ENCODE measurements at regions not wholly inside any gene's neighbourhood (a gene's known extent, or its start where the extent isn't known, plus 50 kb on each side); places are given as distances from the start of the nearest gene placed in this dataset.

DNA sequence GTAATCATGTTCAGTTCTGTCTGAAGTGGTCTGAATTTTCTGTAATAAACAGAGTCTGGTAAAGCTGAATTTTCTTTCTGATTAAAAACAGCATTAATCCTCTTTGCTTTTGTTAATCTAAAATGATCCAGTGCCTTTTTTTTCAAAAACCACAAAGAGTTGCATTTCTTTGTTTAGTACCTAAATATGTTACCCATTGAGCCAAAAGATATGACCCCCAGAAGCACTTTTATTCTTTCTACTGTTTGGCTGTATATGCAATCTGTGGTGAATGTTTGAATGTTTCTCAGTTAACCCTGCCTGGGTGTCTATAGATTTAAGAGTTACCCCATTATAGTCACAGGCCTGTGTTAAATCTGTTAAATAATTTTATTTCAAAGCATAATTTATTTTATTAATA lies 394.8 kb downstream of the PTPRC start:
- H3K36me3 ChIP-seq (ENCODE audit: insufficient read depth, low read depth, low read length) = no peaks in the 10 kb centered on the region
- H3K9me3 ChIP-seq (ENCODE audit: insufficient read depth, low read depth, low read length) = no peaks in the 10 kb centered on the region
- H3K4me3 ChIP-seq (ENCODE audit: low read length) = no peak overlapping the region
- H3K27me3 ChIP-seq (ENCODE audit: insufficient read depth, low read length) = no peaks in the 10 kb centered on the region
- H3K4me1 ChIP-seq (ENCODE audit: insufficient read depth, low read length) = no peaks in the 10 kb centered on the region
- H3K9ac ChIP-seq (ENCODE audit: low read depth, low read length) = no peak overlapping the region
- no peak overlapping the region for H3K27ac ChIP-seq (ENCODE audit: low read length)

DNA sequence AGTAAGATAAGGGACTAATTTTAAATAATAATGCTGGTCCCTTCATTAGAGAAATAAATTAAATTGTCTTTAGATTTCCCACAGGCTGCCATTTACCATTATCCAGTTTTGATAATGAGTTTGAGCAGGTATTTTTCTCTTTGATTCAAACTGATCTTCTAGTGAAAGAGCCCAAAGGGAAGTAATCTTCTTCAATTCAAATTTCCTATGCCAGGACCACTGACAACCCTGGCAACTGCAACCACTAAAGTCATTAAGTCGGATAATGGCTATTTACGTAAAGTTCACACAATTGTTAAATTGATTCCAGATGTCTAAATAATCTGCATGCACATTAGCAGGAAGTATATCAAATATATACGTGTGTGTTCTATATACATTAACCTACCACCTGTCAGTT lies 399.3 kb downstream of the PTPRC start:
- Histone ChIP-seq H3K9ac (ENCODE audit: low read depth, low read length) (no peak overlapping the region), H3K27me3 (ENCODE audit: insufficient read depth, low read length) (no peaks in the 10 kb centered on the region), H3K36me3 (ENCODE audit: insufficient read depth, low read depth, low read length) (no peaks in the 10 kb centered on the region), H3K4me1 (ENCODE audit: insufficient read depth, low read length) (no peaks in the 10 kb centered on the region), H3K4me3 (ENCODE audit: low read length) (no peak overlapping the region), H3K9me3 (ENCODE audit: insufficient read depth, low read depth, low read length) (no peaks in the 10 kb centered on the region), H3K27ac (ENCODE audit: low read length) (no peak overlapping the region)

DNA sequence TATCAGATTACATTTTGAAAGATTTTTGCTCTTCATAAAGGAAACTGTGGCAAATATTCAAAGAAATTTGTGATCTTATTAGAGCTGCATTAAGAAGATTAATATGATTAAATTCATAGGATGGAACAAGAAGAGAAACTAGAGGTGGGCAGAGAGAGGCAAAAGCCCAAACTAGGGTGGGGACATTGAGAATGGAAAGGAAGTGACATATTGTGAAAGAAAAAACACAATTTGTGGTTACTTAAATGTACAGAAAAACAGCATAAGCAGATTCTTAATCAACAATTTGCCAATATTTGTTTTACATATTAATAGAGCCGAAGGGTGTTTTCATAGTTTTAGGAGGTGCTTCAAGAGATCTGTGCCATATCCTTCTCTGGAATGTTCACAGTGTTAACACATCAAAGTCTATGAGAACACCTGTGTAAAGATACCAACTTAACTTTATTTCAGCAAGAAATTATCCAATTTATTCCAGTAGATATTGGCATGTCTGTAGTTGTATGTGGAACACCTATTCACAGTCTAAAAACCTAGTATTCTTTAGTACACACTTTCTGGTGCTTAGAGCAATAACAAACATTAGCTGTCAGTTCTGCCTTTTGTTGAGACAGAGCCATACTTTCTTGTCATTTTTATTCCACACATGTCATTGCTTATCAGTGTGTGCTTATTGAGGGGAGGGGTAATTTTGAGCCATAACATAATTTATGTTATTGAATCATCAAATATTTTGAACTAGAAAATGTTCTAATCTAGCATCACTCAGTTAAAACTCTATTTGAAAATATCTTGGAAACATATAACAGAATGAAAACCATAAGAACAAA lies 401.5 kb downstream of the PTPRC start:
- Histone ChIP-seq H3K4me1 (ENCODE audit: insufficient read depth, low read length) (no peaks in the 10 kb centered on the region), H3K36me3 (ENCODE audit: insufficient read depth, low read depth, low read length) (no peaks in the 10 kb centered on the region), H3K27ac (ENCODE audit: low read length) (no peak overlapping the region), H3K4me3 (ENCODE audit: low read length) (no peak overlapping the region), H3K9ac (ENCODE audit: low read depth, low read length) (no peak overlapping the region), H3K9me3 (ENCODE audit: insufficient read depth, low read depth, low read length) (no peaks in the 10 kb centered on the region), H3K27me3 (ENCODE audit: insufficient read depth, low read length) (no peaks in the 10 kb centered on the region)

DNA sequence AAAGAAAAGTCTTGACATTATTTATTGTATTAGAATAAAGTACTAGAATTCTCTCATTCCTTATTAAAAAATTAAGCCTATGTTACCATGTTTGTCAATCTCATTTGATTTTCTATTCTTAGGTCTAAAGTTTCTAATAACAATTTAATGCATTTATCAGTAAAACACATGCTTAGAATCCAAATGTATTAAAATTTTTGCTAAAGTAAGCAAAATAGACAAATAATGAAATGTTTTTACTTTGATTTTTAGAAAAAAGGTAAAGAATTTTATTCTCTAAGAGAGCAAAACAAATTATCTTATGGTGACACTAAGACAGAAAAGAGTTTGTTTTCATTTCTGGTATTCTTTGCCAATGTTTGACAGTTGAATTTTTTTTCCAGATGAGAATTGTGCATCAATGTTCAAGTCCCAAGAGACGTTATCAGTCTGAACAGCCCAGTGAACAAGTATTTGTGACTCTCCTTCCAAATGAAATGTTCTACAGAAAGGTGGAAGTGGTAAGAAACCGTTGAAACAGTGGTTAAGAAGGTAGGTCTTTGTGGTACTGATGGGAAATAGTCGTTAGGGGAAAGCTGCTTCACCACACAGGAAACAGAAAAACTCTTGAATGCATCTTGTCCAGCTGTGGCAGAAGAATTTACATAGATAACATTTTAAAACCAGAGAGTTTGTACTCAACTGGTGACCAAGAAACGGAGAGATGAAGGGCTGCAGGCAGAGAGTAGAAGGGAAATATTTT lies 402.5 kb downstream of the PTPRC start:
- H3K4me3 ChIP-seq (ENCODE audit: low read length) = no peak overlapping the region
- no peaks in the 10 kb centered on the region for H3K36me3 ChIP-seq (ENCODE audit: insufficient read depth, low read depth, low read length)
- no peaks in the 10 kb centered on the region for H3K27me3 ChIP-seq (ENCODE audit: insufficient read depth, low read length)
- H3K9ac ChIP-seq (ENCODE audit: low read depth, low read length) = no peak overlapping the region
- no peak overlapping the region for H3K27ac ChIP-seq (ENCODE audit: low read length)
- H3K4me1 ChIP-seq (ENCODE audit: insufficient read depth, low read length) = no peaks in the 10 kb centered on the region
- no peaks in the 10 kb centered on the region for H3K9me3 ChIP-seq (ENCODE audit: insufficient read depth, low read depth, low read length)

DNA sequence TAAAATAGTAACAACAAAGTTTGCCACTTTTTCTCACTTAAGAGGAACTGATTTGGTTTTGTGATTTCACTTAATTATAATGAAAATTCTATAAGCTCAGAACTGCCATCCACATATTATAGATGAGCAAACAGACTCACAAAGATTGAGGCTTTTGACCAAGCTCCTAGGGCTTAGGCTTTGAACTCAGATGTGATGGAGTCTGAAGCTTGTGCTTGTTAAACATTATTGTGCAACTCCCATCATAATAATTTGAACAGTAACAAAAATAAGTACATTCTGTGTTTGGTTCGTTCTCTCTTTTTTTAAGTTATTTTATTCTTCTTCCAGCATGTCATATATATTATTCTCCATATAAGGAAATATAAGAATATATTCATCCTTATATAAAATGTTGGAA lies 403.4 kb downstream of the PTPRC start:
- no peaks in the 10 kb centered on the region for H3K36me3 ChIP-seq (ENCODE audit: insufficient read depth, low read depth, low read length)
- H3K9ac ChIP-seq (ENCODE audit: low read depth, low read length) = no peak overlapping the region
- no peak overlapping the region for H3K4me3 ChIP-seq (ENCODE audit: low read length)
- H3K9me3 ChIP-seq (ENCODE audit: insufficient read depth, low read depth, low read length) = no peaks in the 10 kb centered on the region
- no peaks in the 10 kb centered on the region for H3K27me3 ChIP-seq (ENCODE audit: insufficient read depth, low read length)
- no peaks in the 10 kb centered on the region for H3K4me1 ChIP-seq (ENCODE audit: insufficient read depth, low read length)
- no peak overlapping the region for H3K27ac ChIP-seq (ENCODE audit: low read length)

DNA sequence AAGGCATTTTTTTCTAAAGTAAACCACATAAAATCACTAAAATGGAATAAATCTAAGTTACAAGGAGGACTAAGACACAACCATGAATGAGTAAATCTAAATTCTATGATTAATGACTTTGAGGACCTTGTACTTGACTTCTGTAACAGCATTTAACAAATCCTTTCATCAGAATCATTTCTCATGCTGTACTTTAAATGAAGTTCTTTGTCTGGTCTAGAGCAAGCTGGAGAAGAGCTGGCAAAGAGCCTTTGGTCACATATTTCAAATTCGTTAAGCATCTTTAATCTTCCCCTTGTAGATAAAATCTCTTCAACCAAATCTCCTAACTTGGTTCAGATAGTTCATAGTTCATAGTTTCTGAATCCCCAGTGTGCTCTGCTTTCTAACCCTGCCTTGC lies 405.4 kb downstream of the PTPRC start:
- Histone ChIP-seq H3K4me1 (ENCODE audit: insufficient read depth, low read length) (no peaks in the 10 kb centered on the region), H3K27me3 (ENCODE audit: insufficient read depth, low read length) (no peaks in the 10 kb centered on the region), H3K9ac (ENCODE audit: low read depth, low read length) (no peak overlapping the region), H3K27ac (ENCODE audit: low read length) (no peak overlapping the region), H3K9me3 (ENCODE audit: insufficient read depth, low read depth, low read length) (no peaks in the 10 kb centered on the region), H3K4me3 (ENCODE audit: low read length) (no peak overlapping the region), H3K36me3 (ENCODE audit: insufficient read depth, low read depth, low read length) (no peaks in the 10 kb centered on the region)

DNA sequence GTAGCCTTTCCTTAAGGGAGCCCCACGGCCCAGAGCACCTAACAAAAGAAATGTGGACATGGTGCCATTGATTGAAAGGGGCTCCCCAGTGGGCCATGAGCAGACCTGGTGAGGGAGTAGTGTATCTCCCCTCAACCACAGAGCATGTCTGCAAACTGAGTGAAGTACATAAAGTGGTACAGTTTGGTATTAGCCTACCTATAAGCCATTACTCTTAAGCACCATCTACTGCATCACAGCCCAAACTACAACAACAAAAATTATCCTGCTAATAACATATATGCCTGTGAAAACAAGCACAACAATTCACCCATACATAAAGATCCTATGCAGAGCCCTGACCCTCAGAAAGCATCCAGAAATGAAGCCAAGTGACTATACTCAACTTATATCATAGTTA lies 407.8 kb downstream of the PTPRC start:
- Histone ChIP-seq H3K9me3 (ENCODE audit: insufficient read depth, low read depth, low read length) (no peaks in the 10 kb centered on the region), H3K27me3 (ENCODE audit: insufficient read depth, low read length) (no peaks in the 10 kb centered on the region), H3K4me3 (ENCODE audit: low read length) (no peak overlapping the region), H3K4me1 (ENCODE audit: insufficient read depth, low read length) (no peaks in the 10 kb centered on the region), H3K9ac (ENCODE audit: low read depth, low read length) (no peak overlapping the region), H3K27ac (ENCODE audit: low read length) (no peak overlapping the region), H3K36me3 (ENCODE audit: insufficient read depth, low read depth, low read length) (no peaks in the 10 kb centered on the region)

DNA sequence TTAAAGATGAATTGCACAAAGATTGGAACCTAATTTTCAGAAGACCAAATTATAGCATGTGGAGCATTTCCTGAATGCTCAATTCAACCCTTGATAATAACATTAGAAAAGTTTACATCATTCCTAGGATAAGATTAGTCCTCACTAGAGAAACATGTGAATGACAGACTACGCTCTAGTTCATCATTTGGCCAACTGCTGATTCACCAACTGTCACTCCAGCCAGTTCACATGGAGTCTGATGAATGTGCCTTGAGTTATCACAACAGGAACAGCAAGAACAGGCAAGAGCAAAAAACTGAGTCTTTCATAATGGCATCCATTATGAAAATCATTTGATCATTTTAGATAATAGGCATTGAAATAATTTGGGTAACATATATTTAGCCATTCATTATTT lies 415.9 kb downstream of the PTPRC start:
- H3K4me1 ChIP-seq (ENCODE audit: insufficient read depth, low read length) = no peaks in the 10 kb centered on the region
- H3K9ac ChIP-seq (ENCODE audit: low read depth, low read length) = no peak overlapping the region
- H3K36me3 ChIP-seq (ENCODE audit: insufficient read depth, low read depth, low read length) = no peaks in the 10 kb centered on the region
- H3K27ac ChIP-seq (ENCODE audit: low read length) = no peak overlapping the region
- H3K4me3 ChIP-seq (ENCODE audit: low read length) = no peak overlapping the region
- no peaks in the 10 kb centered on the region for H3K27me3 ChIP-seq (ENCODE audit: insufficient read depth, low read length)
- no peaks in the 10 kb centered on the region for H3K9me3 ChIP-seq (ENCODE audit: insufficient read depth, low read depth, low read length)

DNA sequence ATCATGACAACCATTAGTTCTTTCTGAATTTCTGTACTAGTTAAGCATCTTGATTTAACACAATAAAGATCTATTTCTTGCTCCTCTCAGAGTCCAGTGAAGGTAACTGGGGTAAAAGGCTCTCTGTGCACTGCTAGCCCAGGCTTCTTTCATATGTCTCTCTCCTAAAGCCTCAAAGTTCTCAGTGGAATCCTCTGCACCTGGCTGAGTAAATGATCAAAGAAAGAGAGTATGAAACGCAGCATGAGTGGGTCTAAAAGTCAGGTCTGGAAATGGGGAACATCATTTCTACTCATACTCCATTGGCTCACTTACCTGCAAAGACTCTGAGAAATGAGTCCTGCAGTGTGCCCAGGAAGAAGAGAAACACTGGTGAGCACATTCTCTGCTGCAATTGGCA lies 418.5 kb downstream of the PTPRC start:
- Histone ChIP-seq H3K4me1 (ENCODE audit: insufficient read depth, low read length) (no peaks in the 10 kb centered on the region), H3K9ac (ENCODE audit: low read depth, low read length) (no peak overlapping the region)

DNA sequence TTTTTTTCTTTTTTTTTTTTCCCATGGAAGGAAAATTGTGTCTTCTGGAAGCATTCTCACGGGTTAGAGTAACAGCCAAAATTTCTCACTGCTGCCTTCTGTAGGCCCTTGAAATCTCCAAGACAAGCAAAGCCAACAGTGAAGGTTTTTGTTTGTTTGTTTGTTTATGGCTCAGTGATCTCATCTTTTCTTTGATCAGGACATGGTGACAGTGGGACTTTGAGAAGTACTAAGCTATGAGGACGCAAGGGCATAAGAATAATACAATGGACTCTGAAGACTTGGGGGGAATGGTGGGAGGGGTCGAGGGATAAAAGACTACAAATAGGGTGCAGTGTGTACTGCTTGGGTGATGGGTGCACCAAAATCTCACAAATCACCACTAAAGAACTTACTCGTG lies 419.4 kb downstream of the PTPRC start:
- no peak overlapping the region for H3K27ac ChIP-seq (ENCODE audit: low read length)
- no peaks in the 10 kb centered on the region for H3K36me3 ChIP-seq (ENCODE audit: insufficient read depth, low read depth, low read length)
- H3K9ac ChIP-seq (ENCODE audit: low read depth, low read length) = no peak overlapping the region
- H3K27me3 ChIP-seq (ENCODE audit: insufficient read depth, low read length) = no peaks in the 10 kb centered on the region
- no peaks in the 10 kb centered on the region for H3K4me1 ChIP-seq (ENCODE audit: insufficient read depth, low read length)
- no peaks in the 10 kb centered on the region for H3K9me3 ChIP-seq (ENCODE audit: insufficient read depth, low read depth, low read length)
- no peak overlapping the region for H3K4me3 ChIP-seq (ENCODE audit: low read length)

More for the DNA sequence above, 418.5 kb downstream of the PTPRC start:
- Histone ChIP-seq H3K27me3 (ENCODE audit: insufficient read depth, low read length) (no peaks in the 10 kb centered on the region), H3K27ac (ENCODE audit: low read length) (no peak overlapping the region), H3K9me3 (ENCODE audit: insufficient read depth, low read depth, low read length) (no peaks in the 10 kb centered on the region), H3K36me3 (ENCODE audit: insufficient read depth, low read depth, low read length) (no peaks in the 10 kb centered on the region), H3K4me3 (ENCODE audit: low read length) (no peak overlapping the region)

DNA sequence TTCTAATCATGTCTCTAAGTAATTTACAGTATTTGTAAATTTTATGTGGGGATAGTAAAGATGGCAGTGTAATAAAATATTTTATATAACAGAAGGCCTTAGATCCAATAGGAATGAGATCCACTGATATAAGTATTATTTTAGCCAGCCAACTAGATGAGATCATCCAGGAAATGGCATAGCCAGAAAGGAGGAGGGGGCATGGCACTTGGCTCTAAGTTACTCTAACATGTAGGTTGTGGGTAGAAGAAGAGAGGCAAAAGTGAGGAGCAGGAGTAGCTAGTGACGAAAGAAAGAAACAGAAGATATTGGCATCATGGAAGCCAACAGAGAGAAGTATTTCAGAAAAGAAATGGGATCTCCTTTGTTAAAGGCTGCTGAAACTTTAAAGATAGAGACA lies 426.1 kb downstream of the PTPRC start:
- Histone ChIP-seq H3K9ac (ENCODE audit: low read depth, low read length) (no peak overlapping the region), H3K36me3 (ENCODE audit: insufficient read depth, low read depth, low read length) (no peaks in the 10 kb centered on the region), H3K9me3 (ENCODE audit: insufficient read depth, low read depth, low read length) (no peaks in the 10 kb centered on the region), H3K4me3 (ENCODE audit: low read length) (no peak overlapping the region), H3K27me3 (ENCODE audit: insufficient read depth, low read length) (no peaks in the 10 kb centered on the region), H3K4me1 (ENCODE audit: insufficient read depth, low read length) (no peaks in the 10 kb centered on the region), H3K27ac (ENCODE audit: low read length) (no peak overlapping the region)

DNA sequence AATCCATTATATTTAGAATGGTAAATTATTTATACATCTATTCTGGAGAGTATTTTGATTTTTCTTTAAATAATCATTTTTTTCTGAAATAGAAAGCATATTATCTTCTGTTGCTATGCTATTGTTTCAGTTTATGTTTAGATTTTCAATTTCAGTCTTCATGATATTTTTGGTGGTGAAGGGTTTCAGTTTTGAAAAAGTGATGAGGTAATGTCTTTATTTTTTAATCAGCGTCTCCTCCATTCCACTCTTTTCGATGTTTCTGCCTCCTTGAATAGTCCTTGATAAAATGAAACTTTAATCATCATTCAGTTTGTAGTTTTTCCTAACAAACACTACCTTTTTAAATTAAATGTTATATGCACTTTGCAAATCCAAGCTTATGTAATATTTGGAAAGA lies 428.6 kb downstream of the PTPRC start:
- Histone ChIP-seq H3K4me1 (ENCODE audit: insufficient read depth, low read length) (no peaks in the 10 kb centered on the region), H3K27me3 (ENCODE audit: insufficient read depth, low read length) (no peaks in the 10 kb centered on the region), H3K4me3 (ENCODE audit: low read length) (no peak overlapping the region), H3K9ac (ENCODE audit: low read depth, low read length) (no peak overlapping the region), H3K9me3 (ENCODE audit: insufficient read depth, low read depth, low read length) (no peaks in the 10 kb centered on the region), H3K27ac (ENCODE audit: low read length) (no peak overlapping the region), H3K36me3 (ENCODE audit: insufficient read depth, low read depth, low read length) (no peaks in the 10 kb centered on the region)

Data from iPS-20b (cell line).